GM19372 (cell line): ENCODE measurements at regions not wholly inside any gene's neighbourhood (a gene's known extent, or its start where the extent isn't known, plus 50 kb on each side); places are given as distances from the start of the nearest gene placed in this dataset.

Experiments
- ATAC-seq: cut with Tn5 transposase; IDR thresholded peaks from one replicate; pipeline ENCODE4 v1.9.1; 2021; ENCODE audit warnings: mild to moderate bottlenecking, low read depth, moderate library complexity; ENCODE audit not compliant: unreplicated experiment

DNA sequence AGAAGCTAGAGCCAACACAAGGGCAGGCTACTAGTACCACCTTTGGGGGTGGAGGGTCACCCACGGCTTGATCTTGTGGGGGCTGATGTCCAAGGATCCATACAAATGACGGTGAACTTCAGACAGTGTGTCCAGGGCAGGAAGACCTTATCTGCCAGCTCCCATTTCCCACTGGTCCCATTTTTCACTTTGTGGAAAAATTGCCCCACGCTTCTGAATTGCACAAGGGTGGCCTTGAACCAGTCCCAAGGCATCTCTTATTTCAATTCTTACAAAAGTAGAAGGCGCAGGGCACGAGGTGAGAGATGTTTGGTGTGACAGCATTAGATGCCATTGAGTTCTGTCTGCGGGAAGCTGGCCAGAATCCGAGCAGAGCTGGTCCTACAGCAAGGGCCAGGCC, 252.7 kb upstream of the CELF2 start:
- ATAC-seq: no peak

DNA sequence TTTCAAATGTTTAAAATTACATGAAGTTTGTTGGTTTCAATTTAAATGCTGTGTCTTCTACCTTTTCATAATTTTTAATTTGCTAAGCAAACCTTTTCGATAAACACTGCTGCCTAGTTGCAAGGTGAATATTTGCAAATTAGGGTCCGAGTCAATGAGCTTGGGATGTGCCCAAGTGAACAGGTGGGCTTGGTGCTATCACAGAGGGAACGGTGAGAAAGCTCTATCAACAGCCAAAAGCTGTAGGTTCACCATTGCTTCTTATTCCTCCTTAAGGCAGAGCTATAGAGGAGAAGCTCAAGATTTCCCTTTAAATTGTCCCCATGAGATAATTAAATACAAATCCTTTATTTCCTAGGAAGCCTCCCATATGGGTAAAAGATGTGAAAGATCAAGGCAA, 245.3 kb upstream of the CELF2 start:
- no peak for ATAC-seq

DNA sequence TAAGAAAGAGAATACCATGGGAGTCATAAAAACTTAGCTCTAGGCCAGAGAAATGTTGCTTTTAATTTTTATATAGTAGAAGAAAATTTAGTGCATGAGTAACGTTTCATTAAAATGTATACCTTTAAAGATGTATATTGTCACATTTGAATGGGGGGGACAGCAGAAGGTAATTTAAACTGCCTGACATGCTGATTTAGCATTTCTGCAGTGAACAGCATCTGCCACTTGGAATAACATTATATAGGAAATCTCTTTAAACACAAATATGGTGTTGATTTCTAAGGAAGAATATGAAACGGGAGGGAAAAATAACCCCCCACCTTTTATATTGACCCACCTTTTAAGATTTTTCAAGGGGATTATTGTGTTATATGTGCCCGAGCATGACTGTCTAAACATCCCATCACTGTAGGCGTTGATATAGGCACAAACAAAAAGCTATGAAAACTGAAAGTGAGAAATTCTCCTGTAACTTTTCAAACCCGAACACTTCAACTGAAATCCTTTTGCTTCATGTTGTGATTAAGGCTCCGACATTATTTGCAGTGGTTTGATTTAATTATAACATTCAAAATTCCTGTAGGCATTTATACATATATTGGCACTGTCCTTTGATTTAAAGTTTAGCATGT, 244.7 kb upstream of the CELF2 start:
- ATAC-seq: no peak

DNA sequence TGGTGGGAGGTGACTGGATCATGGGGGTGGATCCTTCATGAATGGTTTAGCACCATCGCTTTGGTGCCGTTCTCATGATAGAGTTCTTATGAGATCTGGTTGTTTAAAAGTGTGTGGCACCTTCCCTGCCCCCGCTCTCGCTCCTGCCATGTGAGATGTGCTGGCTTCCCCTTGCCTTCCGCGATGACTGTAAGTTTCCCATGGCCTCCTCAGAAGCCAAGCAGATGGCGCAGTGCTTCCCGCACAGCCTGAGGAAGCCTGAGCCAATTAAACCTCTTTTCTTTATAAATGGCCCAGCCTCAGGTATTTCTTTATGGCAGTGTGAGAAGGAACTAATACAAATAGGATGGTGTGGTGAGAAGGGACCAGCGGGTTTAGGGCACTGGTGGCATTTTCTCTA, 243.3 kb upstream of the CELF2 start:
- ATAC-seq: no peak

DNA sequence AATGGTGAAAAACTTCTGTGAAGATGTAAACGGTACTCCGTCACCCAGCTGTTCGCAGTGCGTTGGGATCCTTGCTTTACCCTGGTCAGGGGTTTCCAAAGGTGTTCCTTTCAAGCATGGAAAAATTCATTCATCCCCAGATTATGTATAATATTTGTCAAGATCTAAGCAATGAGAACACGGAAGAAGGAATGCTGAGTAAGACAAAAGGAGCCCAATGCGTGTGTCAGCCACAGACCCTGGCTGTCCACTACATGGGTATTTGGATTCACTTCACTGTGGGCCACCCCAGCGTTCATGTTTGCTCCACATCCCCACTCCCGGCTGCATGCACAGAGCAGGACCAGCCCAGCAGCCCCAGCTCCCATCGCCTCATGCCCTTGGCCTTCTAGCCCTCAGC, 241.3 kb upstream of the CELF2 start:
- no peak for ATAC-seq

DNA sequence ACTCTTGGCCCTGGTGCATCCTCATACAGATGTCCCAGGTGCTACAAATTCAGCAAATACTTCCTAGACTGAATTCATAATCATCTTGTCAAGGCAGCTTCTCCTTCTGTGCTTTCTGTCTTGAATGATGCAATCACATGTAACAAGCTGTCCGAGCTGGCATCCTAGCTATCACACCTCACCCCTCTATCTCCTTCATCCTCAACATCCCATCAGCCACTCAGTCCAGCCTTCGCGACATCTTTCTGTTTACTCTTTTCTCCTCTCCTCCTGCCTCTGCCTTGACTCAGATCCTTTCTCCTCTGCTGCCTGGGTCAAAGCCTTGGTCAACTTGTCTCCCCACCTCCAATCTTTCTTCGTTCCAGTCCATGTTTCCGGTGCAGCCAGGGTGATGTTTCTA, 240.4 kb upstream of the CELF2 start:
- ATAC-seq: no peak

DNA sequence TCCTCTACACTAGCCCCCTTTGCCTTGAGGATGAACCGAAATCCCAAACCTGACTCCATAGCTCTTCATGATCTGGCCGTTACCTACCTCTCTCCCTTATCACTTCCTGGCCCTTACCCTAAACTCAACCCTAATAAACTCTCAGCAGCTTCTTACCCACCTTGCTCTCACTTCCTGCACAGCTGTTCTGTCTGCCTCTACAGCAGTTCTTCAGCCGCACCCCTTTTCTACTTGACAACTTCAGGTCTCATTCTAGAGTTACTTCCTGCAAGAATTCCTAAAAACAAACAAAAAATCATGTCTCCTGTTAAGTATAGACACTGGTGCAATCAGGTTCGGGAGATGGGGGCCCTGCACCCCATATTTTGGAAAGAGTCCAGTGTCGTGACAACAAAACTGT, 239.9 kb upstream of the CELF2 start:
- ATAC-seq: no peak

DNA sequence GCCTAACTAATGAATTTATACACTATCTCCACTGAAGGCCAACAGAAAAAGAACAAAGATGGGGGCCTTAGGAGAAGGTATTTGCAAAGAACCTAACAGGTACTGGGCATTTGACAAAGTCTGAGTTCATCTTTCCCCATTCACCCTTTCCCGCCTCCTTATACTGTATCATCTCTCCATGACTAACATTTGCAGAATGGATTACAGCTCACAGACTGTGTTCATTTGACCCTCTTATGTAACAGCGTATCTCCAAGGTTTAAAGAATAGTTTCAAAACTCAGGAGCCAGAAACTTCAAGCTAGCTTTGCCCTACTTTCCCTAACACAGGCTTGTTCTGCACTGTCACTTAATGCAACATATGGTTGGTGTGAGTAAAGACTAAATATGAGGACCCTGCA, 238.7 kb upstream of the CELF2 start:
- no peak for ATAC-seq

DNA sequence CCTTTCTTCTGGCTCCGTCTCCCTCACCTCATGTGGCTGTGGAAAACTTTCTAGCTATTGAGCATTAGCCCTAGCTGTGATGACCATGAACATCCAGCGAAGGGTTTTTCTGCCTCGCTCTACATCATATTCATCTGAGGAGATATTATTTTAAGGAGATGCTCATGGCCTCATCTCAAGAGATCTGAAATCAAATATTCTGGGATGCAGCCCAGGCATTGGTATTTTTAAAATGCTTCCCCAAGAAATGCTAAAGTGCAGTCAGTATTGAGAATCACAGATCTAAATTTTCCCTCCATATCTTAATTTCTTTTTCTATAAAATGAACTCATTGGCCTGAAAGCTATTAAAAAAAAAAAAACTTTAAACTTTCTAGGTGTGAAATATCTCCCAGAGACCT, 238.2 kb upstream of the CELF2 start:
- ATAC-seq: no peak

DNA sequence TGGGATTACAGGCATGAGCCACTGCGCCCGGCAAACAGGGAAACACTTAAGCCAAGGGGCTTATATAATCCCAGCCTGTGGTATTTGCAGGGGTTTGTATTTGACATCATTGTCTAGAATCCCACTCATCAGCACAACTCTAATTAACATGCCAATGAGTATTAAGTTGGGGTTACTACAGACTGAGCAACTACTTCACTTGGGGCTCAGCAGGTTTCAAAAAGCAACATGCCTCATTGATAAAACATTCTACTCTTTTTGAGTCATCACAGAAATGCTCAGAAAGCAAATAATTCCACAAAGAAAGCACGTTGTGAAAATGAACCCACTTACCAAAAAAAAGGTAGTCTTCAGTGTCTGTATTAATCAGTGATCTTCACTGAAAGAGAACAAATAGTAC, 236.9 kb upstream of the CELF2 start:
- no peak for ATAC-seq

DNA sequence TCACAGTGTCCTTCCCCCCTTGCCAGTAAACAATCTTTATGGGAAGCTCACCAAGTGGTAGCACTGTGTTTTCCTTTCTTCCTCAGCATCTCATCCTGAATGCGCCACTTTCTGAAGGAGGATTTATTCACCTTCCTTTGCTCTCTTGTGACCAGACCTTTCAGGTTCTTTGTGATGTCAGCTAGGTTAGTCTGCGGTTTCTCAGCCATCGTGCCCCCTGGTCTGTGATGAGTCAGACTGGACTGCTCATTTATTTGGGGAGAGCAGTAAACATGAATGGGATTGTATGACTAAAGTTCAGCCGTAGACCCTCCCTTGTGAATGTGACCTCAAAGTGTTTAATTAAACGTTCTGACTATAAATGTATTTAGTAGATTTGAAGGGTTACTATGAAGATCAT, 235.1 kb upstream of the CELF2 start:
- no peak for ATAC-seq

DNA sequence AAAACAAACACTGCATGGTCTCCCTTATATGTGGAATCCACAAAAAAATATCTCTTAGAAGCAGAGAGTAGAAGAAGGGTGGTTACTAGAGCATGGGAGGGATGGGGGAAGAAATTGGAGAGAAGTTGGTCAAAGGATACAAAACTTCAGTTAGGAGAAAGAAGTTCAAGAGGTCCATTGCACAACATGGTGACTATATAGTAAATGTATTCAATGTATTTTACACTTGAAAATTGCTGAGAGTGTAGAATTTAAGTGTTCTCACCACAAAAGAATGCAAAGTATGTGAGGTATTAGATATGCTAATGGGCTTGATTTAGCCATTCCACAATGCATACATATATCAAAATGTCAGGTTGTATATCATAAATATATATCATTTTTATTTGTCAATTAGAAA, 232.0 kb upstream of the CELF2 start:
- ATAC-seq: no peak

DNA sequence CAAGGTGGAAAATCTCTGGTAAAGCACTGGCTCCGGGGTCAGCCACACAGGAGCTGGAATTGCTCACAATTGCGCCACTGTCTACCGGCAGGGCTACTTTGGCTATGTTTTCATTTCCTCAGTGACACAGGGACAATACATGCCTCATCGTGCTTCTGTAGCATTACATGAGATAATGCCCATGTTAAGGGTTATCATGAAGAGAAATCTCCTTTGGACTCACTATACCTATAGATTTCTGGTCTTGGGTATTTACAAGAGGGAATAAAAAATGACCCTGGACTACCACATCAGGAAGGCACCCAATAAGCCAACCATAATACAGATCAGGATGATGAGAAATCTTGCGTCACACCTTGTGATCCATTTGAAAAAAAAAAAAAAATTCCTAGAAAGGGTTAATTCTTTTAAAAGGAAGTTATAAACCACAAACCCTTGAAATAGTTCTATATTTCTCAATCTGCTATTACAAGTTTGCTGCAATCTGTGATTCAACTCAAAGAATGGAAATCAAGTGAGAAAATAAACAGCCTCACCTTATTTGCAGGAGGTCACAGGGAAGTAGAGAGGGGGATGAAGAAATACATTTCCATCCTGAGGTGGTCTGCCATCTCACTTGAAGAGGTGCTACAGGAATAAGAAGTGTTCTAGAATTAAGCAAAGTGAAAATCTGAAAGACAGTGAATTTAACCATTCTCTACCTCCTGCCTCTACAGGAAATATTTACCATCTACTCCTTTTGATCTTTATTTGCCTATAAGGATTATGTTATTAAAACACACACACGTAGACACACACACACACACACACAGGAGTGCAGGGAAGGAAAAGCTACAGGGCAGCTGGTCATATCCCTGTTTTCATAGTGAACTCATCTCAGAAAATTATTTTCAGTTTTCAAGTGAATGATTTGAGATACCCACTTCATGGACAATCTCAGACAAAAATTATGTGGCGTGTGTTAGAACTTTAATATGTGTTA, 231.3 kb upstream of the CELF2 start:
- ATAC-seq: no peak

DNA sequence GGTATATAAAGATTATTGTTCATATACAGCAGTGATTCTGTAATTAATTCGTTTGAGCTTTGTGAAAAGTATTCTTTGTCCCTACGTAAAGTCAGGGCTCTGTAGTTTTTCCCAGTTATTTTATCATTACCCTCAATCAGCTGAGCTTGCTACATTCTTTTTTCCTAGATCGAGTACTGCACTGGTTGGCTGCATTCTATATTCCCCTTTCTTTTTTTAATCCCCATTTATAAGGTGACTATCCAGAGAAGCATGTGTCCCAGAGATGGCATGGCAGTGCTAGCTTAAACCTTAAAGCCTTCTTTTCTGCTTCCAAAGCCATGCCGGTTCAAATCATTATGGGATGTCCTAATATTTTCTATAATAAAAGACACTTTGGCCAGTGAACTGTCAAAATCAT, 230.1 kb upstream of the CELF2 start:
- ATAC-seq: no peak

DNA sequence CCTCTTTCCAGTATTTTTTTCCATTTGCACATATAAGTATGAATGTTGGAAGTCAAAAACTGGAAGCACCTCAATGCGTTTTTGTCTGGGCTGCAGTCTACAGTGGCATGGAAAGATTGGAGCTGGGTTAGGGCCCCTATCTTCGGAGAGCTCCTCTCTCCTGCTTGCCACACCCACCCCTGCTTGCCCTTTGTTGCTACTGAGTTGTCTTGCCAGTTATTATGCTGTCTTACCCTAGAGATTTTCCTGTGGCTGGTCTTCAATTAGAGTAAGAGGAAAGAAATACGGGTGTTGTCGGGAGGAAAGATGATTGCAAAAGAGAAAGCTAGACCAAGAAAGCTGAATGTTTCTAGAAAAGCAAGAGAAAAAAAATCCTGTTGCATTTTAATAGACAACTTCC, 228.9 kb upstream of the CELF2 start:
- ATAC-seq: no peak

DNA sequence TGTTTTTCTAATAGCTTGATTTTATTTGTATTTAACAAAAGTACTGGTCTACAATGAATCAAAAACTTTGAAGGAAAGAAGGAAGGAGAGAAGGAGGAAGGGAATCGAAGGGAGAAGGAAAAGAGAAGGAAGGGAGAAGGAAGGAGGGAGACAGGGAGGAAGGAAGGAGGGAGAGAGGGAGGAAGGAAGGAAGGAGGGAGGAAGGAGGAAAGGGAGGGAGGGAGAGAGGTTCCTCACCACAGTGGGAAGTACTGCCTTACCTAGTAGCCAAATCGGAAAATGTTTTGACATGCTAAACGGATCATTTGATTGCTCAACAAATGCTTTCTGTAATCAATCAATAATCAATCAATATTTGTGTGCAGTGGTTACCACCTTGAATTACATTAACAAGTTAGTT, 225.8 kb upstream of the CELF2 start:
- no peak for ATAC-seq

DNA sequence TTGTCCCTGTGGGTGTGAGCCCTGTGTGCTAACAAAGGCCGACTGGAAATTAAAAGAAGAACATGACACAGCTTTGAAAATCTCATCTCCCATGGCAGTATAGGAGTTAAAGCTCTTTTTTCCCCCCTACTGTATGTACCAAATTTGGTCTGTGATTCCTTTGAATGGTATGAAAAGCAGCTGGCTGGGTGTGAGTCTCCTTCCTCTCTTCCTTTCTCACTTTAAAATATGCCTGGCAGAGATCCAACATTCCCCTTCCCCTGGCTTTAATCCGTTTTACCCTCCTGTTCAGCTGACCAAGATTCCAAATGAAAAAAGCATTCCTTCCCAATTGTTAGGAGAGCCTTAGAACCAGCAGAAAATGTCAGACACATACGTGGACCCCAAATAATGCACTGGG, 225.0 kb upstream of the CELF2 start:
- ATAC-seq: no peak

DNA sequence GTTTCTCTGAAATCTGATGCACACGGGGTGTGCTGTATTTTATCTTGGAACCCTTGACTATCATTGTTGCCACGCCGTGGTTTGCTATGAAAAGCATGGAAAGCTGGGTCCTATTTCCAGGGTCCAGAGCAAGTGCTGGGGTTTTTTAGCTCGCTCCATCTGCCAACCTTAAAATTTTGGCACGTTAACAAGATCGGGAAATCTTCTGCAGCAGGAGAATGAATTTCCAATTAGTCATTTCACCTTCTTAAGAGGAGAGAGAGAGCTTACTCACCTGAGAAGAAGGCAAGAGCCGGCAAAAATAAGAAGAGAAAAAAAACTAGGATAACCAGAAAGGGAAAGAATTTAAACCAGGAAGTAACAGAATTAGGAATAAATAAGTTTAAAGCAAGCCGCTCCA, 223.6 kb upstream of the CELF2 start:
- no peak for ATAC-seq

DNA sequence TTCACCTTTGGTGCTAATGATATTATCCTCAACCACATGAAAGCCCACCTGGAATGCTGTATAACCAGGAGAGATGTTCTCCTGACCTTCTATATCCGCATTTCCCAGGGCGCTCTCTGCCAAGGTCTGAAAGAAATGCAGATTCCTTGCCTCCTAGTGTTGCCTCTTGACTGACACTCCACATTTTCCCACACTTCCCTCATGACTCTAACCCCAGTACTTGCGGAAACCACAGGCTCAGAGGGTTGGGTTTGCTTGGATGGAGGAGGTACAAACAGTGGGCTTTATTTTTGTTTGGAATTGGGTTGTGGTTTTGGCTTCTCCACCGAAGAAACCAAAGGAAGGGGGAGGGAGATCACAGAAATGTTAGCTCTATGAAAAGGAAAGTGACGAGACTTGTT, 222.9 kb upstream of the CELF2 start:
- no peak for ATAC-seq

DNA sequence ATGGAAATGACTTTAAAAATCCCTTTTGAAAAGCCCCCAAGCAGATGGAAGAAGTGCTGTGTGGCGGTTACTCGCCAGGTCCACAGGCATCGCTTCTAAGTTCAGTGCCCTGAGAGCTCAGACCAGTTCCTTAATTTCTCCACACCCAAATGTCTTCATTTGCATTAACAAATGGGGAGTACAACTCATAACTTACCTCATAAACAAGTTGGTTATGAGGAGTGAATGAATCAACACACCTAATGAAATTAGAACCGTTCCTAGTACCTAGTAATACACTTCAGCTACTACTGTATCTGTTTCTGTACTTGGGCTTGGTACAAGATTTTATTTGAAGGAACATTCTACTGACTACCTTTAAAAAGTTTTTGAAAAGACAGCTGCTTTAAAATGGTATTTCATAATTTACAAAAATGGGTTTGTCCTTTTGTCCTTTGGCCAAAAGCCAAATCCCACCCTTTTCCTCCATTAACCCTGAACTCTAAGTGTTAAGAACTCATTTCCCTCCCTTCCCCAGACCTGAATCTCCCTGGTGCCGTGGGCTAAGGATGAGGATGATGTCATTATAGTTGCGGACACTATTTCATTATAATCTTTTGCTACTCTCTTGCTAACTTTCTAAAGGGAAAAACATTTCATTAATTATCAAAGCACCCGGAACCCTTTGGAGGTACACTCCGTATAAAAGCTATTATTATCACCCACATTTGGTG, 221.5 kb upstream of the CELF2 start:
- ATAC-seq: no peak

DNA sequence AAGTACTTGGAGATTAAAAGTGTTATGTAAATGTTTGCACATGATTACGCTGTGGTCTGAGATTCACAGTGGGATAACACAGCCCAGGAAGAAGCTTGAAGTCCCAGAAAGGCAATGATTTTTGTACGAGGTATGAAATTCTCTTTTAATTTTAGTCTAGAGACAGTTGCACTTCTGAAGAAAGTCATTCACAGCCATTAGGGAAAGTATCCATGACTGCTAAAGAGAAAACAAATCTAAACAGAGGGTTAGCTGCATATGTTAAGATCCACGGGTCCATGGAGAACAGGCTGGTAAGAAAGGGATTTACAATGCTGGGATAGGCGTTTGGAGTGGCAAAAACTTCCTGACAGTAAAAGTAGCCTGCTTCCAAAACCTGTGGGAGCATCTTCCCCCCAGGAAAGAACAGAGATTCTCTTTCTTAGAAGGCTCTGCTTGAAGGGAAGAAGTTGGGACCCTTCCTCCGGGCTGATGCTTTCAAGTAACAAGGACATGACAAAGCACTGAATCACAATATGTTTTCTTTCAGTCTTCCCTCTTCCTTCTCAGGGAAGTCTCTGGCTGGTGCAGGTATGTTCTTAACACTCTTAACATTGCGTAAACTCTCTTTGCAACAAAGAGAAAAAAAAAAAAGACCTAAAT, 220.8 kb upstream of the CELF2 start:
- no peak for ATAC-seq
